Fibroblast of skin of left biceps (primary cell): ENCODE measurements at regions not wholly inside any gene's neighbourhood (a gene's known extent, or its start where the extent isn't known, plus 50 kb on each side); places are given as distances from the start of the nearest gene placed in this dataset.
"Not testable (repeated sequence)": the region's sequence is repeated elsewhere in the genome, so short reads cannot be mapped to it uniquely, and the experiment has no call there.

Experiments
- DNase-seq, 2 experiments: peaks; one replicate each; pipeline ENCODE4 v3.0.0-alpha.2; 2013; ENCODE audit warnings: low read depth in 2 of 2

DNA sequence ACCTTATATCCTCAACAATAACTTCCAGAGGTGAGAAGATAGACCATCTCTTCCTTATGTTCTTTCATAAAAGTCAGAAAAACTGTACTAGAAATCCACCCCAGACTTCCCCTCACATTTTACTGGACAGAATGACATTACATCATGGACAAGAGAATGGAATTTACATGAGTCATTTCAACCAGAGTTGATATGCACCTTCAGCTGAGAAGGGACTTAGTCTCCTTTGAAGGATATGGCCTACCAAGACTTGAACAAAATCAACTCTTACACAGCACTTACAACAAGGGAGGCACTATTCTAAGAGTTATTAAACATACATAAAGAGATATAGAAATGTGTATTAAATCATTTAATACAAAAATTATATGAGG is 380.0 kb upstream of the DPH6 start:
- no peak for DNase-seq

DNA sequence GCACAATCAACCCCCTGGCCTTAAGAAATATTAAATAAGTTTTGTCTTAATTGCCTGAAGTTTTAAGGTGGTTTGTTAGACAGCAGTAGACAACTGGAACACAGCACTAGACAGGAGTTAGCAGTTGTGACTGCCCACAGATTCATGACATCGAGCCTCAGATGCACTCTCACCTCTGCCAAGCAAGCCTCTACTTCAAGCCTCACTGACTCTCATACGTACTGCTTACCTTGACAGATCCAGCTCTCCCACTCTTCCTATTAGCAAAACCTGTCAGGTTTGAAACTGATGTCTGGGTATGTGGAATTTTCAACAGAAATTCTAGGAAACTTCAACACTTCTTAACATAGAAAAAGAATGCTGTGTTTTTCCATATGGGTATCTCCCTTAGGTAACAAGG is 382.9 kb upstream of the DPH6 start:
- no peak for DNase-seq

DNA sequence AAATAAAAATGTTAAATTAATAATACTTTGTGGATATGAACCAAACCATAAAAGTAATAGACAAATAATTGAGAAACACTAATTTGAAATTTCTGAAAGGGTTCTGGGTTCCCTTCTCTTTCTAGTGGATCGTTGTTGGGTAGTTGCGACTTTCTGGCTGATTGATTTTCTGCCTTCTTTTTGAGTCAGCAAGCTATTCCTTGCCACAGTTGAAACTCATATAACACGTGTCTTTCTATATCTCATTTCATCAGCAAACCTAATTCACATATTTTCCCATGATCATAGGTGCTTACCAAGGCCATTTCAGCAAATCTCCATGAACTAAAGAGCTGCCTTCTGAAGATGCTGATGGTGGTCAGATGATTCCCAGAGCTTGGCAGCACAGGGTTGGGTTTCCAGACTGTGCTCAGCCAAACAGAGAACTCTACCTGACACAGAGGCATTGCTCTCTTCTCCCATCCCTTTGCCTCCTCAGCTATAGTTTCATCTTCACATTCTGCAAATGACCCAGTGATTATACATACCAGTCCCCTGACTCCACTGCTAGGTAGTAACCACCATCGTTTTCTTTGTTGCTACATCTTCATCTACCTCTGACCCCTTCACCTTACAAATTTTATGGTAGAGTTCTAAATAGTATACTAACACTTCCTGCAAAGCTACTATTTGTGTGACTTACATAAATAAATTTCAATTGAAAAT is 383.9 kb upstream of the DPH6 start:
- no peak for DNase-seq

DNA sequence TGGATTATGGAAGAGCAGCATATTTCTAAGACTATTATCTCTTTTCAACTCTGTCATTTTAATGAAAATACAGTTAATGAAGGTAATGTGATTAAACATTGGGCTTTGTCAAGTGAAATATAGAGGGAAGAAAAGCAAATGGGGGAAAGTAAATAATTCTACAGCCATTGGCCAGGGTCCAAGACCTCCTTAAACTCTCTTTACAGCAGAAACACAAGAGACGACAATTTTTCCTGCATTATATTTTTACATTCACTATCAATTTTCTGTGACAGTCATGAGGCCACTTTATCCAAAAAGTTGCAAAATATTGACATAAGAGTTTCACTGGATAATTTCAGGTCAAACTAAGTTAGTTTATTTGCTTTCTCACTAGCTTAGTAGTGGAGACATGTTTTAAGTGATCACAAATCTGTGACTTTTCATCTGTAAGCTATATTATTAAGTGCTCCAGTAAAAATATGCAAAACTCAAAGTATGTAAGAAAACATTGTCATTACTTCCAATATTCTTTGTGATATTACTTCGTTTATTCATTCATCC is 385.9 kb upstream of the DPH6 start:
- DNase-seq, result no peak

DNA sequence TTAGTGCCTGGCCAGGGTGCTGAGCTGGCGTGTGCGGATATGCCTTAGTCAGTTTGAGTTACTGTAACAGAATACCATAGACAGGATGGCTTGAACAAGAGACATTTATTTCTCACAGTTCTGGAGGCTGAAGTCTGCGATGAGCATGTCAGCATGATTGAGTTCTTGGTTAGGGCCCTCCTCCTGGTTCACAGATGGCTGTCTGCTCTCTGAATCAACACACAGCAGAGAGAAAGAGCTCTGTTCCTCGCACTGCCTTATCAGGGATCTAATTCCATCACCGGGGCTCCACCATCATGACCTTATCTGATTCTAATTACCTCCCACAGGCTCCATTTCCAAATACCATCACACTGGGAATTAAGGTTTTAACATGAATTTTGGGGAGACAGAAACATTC is 386.6 kb upstream of the DPH6 start:
- peak in 1 of 2 experiments; percentile 14 for DNase-seq

DNA sequence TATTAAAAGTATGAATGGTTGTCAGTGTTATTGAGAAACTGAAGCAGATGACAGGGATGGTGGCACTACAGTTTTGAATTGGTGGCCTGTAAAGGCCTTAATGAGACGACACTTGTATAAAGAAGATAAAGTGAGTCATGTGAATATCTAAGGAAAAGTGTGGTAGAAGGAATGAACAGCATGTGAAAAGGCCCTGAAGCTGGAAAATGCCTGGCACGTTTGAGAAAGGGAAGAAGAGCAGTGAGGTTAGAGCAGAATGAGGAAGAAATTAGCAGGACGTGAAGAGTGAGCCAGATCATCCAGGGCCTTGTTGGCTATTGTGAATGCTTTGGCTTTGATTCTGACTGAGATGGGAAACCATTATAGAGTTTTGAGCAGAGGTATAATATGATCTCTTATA is 387.6 kb upstream of the DPH6 start:
- no peak for DNase-seq

DNA sequence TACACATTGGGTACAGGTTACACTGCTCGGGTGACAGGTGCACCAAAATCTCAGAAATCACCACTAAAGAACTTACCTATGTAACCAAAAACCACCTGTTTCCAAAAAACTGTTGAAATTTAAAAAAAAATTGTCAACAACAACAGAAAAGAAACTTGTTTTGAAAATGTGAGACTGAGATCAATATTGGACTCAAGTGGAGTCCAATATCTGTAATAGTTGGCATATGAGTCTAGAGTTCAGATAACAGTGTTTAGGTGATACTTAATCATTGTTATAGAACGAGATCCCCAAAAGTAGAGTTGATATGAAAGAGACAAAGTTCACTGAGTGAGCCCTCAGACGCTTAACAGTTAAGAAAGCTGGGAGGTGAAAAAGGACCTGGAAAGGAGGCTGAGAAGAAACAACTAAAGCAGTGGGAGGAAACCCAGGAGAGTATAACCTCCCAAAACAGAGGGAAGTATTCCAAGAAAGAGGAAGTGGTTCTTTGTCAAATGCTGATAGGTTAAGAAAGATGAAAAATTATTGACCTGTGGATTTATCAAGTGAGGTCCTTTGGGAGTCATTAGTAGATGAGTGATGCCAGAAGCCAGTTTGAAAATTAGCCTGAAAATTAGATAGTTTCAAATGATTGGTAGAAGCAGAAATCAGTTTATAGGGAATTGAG is 388.6 kb upstream of the DPH6 start:
- no peak for DNase-seq

DNA sequence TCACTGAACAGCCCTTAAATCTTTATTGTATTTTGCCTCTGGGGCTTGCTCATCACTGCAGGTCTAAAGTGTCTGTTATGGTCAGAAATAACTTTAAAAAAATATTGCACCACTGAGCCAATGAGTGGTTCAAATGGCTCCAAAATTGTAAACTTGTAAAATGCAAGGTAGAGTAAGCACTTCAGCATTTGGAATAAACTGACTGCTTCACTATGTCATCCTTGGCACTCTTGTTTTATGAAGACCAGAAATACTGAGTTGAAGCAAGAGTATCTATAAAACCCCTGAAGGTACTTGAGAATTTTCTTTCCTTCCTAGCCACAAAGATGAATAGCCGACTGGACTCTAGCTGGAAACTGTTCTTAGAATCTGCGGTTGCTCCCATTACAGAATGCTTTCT is 390.3 kb upstream of the DPH6 start:
- no peak for DNase-seq

GRCh38 chr15:35937380-35937779 is 391.4 kb upstream of the DPH6 start:
- no peak for DNase-seq

DNA sequence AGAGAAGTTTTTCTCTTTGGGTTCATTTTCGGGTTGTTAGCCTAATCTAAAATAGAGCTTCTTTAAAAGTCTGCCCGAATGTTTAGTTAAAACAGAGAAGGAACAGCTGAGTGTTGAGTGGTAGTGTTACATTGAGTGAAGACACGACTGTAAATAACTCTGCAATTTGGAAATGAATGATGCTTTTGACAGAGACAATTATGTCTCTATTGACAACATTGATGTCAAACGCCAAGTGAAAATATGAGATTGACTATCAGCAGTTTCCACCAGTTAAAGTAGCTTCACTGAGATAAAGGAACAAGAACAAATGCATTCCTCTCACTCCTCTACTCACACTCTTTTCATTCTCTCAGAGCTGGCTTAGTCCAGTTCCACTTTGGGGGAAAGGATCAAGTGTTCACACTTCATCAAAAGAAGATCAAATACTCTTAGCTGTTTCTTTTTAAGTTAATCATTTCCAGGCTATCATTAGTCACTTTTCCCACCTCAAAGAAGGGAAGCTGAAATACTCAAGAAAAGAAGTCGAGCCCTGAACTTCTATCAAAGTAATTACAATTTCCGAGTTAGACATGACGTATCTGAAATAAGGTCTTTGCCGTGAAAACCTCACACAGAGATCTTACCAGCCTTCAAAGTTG is 399.1 kb upstream of the DPH6 start:
- no peak for DNase-seq

GRCh38 chr15:35953424-35953823 is 407.5 kb upstream of the DPH6 start:
- no peak for DNase-seq

GRCh38 chr15:35956056-35956455 is 410.1 kb upstream of the DPH6 start:
- DNase-seq, result no peak

DNA sequence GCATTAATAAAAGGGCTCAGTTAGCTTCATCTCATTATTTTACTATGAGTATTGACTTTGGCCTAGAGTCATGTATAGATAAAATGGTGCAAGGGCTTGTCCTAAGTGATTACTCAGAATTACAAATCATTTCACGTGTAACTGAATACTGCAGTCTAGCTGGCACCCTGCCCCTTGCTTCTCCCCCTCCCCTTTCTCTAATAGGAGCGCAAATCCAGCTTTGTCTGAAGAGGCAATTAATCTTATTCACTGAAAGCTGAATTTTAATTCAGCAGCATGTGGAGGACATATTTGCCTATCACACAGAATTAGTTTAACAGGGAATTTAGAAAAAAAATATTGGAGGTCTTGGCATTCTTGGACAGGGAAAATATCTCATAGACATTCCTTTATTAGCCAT is 412.1 kb upstream of the DPH6 start:
- peak; percentile 90 to 94 for DNase-seq

GRCh38 chr15:35958975-35959374 is 413.0 kb upstream of the DPH6 start:
- DNase-seq, result peak; percentile 34 to 36

GRCh38 chr15:35963326-35963725 is 417.4 kb upstream of the DPH6 start:
- DNase-seq, result peak in 1 of 2 experiments; percentile 18

DNA sequence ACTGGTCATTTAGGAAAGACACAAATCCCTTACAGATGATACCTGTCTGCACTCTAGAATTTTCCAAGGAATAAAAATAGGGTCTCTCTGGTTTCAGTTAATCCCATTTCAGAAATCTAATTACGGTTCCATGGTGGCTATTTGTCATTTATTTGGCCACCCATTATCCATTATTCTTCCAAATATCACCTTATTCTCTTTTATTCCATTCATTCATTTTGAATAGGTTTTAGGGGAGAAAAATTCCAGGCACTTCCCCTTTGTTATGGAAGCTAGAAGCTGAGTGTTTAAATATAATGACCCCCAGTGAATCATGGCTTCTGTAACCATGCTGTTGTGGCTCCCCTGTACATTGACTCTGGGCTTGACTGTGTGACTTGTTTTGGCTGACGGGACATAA is 420.8 kb upstream of the DPH6 start:
- DNase-seq, result no peak

GRCh38 chr15:35967968-35968367 is 422.0 kb upstream of the DPH6 start:
- DNase-seq, result not testable (repeated sequence)

DNA sequence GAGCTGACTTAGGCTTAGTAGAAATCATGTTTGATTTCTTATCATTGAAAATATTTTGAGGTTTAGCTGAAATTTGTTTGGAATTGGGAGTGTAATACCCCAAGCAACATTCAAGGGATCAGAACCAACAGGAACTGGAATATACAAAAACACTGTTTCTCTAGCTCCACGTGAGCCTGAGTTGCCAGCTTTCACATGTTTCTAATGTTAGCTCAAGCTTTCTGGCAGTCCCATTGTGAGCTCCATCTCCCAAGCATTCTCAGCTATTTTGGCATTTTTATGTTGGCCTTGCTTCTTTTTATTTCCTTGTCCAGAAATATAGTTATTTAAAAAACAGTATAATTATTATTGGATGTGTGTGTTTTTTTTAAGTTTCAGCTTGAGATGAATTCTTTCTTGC is 427.1 kb upstream of the DPH6 start:
- no peak for DNase-seq

GRCh38 chr15:35974052-35974451 is 428.1 kb upstream of the DPH6 start:
- no peak for DNase-seq

- no peak for DNase-seq
Measured at GRCh38 chr15:35975941-35976340, 430.0 kb upstream of the DPH6 start.

- no peak for DNase-seq
Measured at GRCh38 chr15:35979608-35980007, 433.6 kb upstream of the DPH6 start.

DNA sequence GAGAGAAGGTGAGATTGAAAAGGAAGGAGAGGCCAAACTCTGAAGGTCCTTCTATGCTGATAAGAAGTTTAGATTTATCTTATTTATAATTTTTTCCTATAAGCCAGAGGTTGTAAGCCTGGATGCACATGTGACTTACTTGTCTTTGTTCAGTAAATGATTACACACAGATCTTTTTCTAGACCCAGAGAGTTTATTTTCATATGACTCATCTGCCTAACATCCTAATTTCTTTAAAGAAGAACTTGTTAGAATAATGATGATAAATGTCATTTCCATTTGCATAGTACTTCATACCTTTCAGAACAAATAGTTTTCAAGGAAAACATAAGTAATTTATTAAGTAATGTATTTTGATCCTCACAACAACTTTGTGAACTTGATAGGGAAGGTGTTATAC is 434.8 kb upstream of the DPH6 start:
- DNase-seq, result peak; percentile 30

GRCh38 chr15:35986191-35986721 is 440.3 kb upstream of the DPH6 start:
- no peak for DNase-seq
